Activated CD4-positive, alpha-beta T cell treated with anti-CD3 and anti-CD28 coated beads, Interleukin-2, amount 10 ng/mL, durations not matched to agents 7 days and 5 days (primary cell): ENCODE measurements at regions not wholly inside any gene's neighbourhood (a gene's known extent, or its start where the extent isn't known, plus 50 kb on each side); places are given as distances from the start of the nearest gene placed in this dataset.

Experiments
- CTCF ChIA-PET: fragments of 350-600 bp; sonication (Branson Sonifier 250); formaldehyde crosslinking; loops from one replicate; lab custom pipeline; 2021; ENCODE audit warnings: antibody characterized with exemption; lab: Charles Lee
- POLR2A ChIA-PET: fragments of 350-600 bp; sonication (Branson Sonifier 250); formaldehyde crosslinking; loops from one replicate; lab custom pipeline; 2021; ENCODE audit warnings: antibody characterized with exemption; lab: Charles Lee
- DNase-seq: peaks from one replicate; pipeline ENCODE4 v3.0.0-alpha.2; 2020
- H3K27ac Mint-ChIP-seq: one replicate; pipeline ENCODE4 v1.8.0; 2021; ENCODE audit warnings: mild to moderate bottlenecking, moderate library complexity, mixed read lengths
- H3K27me3 Mint-ChIP-seq: one replicate; pipeline ENCODE4 v1.8.0; 2021; ENCODE audit warnings: mixed read lengths
- H3K36me3 Mint-ChIP-seq: one replicate; pipeline ENCODE4 v1.8.0; 2021; ENCODE audit warnings: low read depth, mixed read lengths
- H3K4me1 Mint-ChIP-seq: one replicate; pipeline ENCODE4 v1.8.0; 2021; ENCODE audit warnings: mixed read lengths
- H3K4me3 Mint-ChIP-seq: one replicate; pipeline ENCODE4 v1.8.0; 2021; ENCODE audit warnings: mild to moderate bottlenecking, moderate library complexity, mixed read lengths
- H3K9me3 Mint-ChIP-seq: one replicate; pipeline ENCODE4 v1.8.0; 2021; ENCODE audit warnings: mixed read lengths

DNA sequence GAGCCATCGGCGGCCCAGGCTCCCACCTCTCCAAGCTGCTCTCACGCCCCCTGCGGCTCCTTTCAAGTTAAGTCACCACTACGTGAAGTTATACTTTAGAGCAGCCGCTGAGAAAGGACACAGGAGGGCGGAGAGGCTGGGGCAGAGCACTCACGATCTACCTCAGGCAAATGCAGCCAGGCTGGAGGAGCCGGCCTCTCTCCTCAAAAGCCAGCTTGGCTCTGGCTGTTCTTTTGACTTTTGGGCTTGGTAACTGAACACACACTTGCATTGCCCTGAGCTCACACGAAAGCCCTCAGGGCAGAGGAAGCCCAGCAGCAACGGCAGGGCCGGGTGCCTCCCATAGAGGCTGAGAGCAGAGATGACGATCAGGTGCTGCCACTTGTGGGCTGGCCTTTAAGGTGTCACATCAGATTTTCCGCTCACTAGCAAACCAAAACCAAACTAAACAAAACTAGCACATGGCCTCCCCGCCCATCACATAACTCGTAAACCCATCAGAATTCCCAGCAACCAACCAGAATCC is 75.2 kb downstream of the PITPNM2 start:
- no peaks in the 10 kb centered on the region for H3K27me3 Mint-ChIP-seq
- H3K27ac Mint-ChIP-seq, result peak overlapping the region; percentile 91
- CTCF ChIA-PET, result interaction anchor here (0.7 to 2.0 kb wide), 12 partner anchors 10 to 157 kb away, joined by 3 to 12 read pairs (median 4); partner anchors contain the start of genes MPHOSPH9, MTRFR, OGFOD2 and PITPNM2
- peaks cover 51% of the 10 kb centered on the region for H3K4me1 Mint-ChIP-seq
- DNase-seq, result peak; percentile 88
- H3K4me3 Mint-ChIP-seq, result peak overlapping the region; percentile 79
- H3K9me3 Mint-ChIP-seq, result no peaks in the 10 kb centered on the region
- POLR2A ChIA-PET, result interaction anchor here (0.5 to 1.5 kb wide), 4 partner anchors 10 to 720 kb away, joined by 3 to 5 read pairs (median 4); no protein-coding TSS in a partner anchor
- H3K36me3 Mint-ChIP-seq, result peaks cover 2% of the 10 kb centered on the region

DNA sequence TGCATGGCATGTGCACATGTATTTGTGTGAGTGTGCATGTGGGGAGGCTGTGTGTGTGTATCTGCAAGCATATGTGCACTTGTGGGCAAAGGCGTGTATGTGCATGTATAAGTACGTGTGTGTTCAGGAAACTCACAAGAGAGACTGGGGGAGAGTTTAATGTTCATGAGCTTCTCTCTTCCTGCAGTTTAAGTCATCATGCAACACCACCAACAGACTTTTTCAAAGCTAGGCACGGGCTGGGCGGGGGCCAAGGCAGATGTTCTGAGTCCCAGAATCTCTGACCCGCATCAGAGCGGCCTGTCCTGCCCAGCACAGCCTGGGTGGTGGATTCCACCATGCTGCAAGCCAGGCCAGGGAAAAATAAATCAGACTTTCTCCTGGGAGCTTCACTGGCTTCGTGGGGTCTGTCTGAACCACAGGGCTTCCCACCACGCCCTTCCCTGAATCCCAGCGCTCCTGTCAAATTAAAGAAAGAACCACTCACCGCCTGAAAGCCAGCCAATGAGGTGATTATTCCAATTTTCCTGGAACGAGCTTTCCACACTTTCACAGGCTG is 75.7 kb downstream of the PITPNM2 start:
- Mint-ChIP-seq H3K27ac (peak overlapping the region; percentile 91), H3K9me3 (no peaks in the 10 kb centered on the region), H3K4me3 (peak overlapping the region; percentile 79), H3K27me3 (no peaks in the 10 kb centered on the region), H3K36me3 (peaks cover 2% of the 10 kb centered on the region), H3K4me1 (peaks cover 54% of the 10 kb centered on the region)
- CTCF ChIA-PET, result interaction anchor here (0.6 to 2.0 kb wide), 15 partner anchors 10 to 502 kb away, joined by 3 to 12 read pairs (median 4); partner anchors contain the start of genes MPHOSPH9, MTRFR, OGFOD2 and PITPNM2
- POLR2A ChIA-PET, result interaction anchor here (0.5 to 1.5 kb wide), 4 partner anchors 10 to 719 kb away, joined by 3 to 5 read pairs (median 4); no protein-coding TSS in a partner anchor
- peak; percentile 27 for DNase-seq

DNA sequence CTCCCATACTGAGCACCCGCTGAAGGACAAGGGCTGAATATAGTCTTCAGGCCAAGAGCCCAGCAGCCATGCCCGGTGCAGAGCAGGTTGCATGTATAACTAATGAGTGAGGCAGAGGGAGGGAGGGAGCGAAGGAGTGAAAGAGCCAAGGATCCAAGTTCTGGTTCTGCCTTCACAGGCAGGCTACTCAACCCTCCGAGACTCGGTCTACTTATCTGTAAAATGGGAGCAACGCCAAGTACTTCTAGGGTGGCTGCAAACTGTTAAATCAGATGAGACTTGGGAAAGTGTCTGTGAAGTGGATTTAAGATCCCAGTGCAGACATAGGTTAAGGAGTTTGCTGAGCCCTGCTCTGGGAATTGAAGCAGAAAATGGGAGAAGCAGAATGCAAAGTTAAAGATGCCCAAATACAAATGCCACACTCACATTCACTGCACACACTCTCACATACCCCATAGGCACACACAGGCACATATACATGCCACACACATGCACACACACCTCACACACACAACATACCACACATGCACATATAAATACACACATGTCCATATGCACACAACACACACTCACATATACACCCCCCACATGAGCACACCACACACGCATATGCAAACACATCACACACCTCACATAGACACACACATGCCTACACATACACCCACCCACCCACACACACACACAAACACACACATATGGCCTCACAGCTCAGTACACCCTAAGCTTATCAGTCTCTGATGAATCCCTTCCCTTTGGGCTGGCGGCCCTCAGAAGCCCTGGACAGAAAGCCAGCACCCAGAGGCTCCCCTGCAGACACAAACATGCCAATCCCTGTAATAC is 76.7 kb downstream of the PITPNM2 start:
- no peak for DNase-seq
- H3K27ac Mint-ChIP-seq, result peak overlapping the region; percentile 91
- H3K9me3 Mint-ChIP-seq, result no peaks in the 10 kb centered on the region
- H3K4me1 Mint-ChIP-seq, result peaks cover 53% of the 10 kb centered on the region
- peaks cover 2% of the 10 kb centered on the region for H3K36me3 Mint-ChIP-seq
- ChIA-PET CTCF (interaction anchor here (0.5 to 2.0 kb wide), 13 partner anchors 11 to 99 kb away, joined by 3 to 10 read pairs (median 4); partner anchors contain the start of genes OGFOD2 and PITPNM2), POLR2A (interaction anchor here (1.5 kb wide), 1 partner anchor 9 kb away, joined by 5 read pairs; no protein-coding TSS in a partner anchor)
- H3K27me3 Mint-ChIP-seq, result no peaks in the 10 kb centered on the region
- peak overlapping the region; percentile 79 for H3K4me3 Mint-ChIP-seq

DNA sequence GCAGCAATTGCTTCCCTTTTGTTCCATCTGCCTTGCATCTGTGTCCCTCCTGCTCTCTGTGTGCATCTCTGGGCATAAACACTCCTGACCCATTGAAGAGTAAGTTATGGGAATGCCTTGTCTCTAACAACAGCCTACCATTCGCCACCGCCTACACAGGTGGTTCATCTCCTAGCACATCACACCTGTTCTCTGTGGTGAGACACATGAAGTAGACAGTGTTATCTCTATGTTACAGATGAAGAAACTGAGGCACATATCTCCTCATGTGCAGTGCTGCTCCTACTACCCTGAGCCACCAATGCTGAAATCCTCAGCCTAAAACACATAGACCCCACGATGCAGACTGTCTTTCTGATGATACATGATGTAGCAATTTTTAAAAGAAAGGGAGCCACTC is 77.6 kb downstream of the PITPNM2 start:
- no peaks in the 10 kb centered on the region for H3K9me3 Mint-ChIP-seq
- no peak overlapping the region for H3K27ac Mint-ChIP-seq
- peaks cover 48% of the 10 kb centered on the region for H3K4me1 Mint-ChIP-seq
- DNase-seq, result no peak
- no peaks in the 10 kb centered on the region for H3K27me3 Mint-ChIP-seq
- H3K4me3 Mint-ChIP-seq, result no peak overlapping the region
- ChIA-PET CTCF (interaction anchor here (0.5 to 1.5 kb wide), 4 partner anchors 14 to 92 kb away, joined by 3 to 8 read pairs (median 4); no protein-coding TSS in a partner anchor), POLR2A (no interaction called here)
- peaks cover 2% of the 10 kb centered on the region for H3K36me3 Mint-ChIP-seq

DNA sequence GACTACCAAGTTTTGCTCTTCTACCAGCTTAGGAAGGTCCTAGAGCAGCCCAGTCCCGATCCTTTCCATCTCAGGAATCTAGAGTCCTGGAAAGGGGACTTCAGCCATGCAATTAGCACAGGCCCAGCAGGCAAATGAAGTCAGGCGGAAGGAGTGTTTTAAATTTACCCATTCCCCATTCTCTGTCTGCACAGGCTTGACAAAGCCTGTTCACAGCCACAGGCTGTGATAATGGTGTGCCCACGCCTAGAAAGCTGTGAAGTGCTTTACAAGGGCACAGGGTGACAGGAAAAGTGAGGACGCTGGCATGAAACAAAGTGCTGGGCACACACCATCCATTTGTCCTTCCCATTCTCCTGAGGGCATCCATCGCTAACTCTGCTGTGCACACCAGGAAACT is 79.0 kb downstream of the PITPNM2 start:
- peaks cover 2% of the 10 kb centered on the region for H3K36me3 Mint-ChIP-seq
- no peak overlapping the region for H3K4me3 Mint-ChIP-seq
- DNase-seq, result no peak
- peaks cover 41% of the 10 kb centered on the region for H3K4me1 Mint-ChIP-seq
- H3K9me3 Mint-ChIP-seq, result no peaks in the 10 kb centered on the region
- no peaks in the 10 kb centered on the region for H3K27me3 Mint-ChIP-seq
- no peak overlapping the region for H3K27ac Mint-ChIP-seq
- ChIA-PET POLR2A (no interaction called here), CTCF (interaction anchor here (0.6 to 0.9 kb wide), 2 partner anchors 18 to 70 kb away, joined by 3 read pairs; no protein-coding TSS in a partner anchor)

DNA sequence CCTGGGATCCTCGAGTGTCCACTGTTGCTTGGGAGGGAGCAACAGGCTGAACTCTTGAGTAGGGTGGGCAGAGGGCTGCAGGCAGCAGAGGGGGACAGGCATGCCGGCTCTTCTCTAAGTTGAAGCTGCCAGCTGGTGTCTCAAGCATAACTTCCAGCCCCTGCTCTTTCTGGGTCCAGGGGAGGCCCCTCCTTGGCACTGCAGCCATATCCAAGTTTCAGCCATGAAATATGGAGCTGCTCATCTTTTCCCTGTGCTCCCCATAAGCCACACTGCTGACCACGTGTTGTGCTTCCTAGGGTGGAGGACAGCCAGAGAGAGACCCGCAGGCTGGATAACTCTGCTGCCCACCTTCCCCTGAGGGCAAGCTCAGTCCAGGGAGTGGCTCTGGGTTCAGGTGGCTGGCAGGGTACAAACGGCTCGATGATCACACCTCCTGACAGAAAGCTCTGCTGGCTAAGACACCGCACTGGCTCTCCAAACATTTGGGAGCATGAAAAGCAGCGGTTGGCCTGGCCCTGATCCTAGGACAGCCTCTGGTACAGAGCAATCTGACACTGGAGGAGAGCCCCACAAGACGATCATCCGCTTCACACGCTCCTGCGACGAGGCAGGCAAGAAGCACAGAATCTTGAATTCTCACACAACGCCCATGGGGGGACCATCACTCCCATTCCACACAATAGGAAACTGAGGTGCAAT is 79.6 kb downstream of the PITPNM2 start:
- Mint-ChIP-seq H3K27ac (no peak overlapping the region), H3K9me3 (no peaks in the 10 kb centered on the region), H3K4me1 (peaks cover 38% of the 10 kb centered on the region), H3K4me3 (no peak overlapping the region), H3K27me3 (no peaks in the 10 kb centered on the region), H3K36me3 (peaks cover 2% of the 10 kb centered on the region)
- ChIA-PET CTCF (interaction anchor here (0.6 to 1.4 kb wide), 4 partner anchors 10 to 69 kb away, joined by 3 to 4 read pairs (median 3); no protein-coding TSS in a partner anchor), POLR2A (no interaction called here)
- DNase-seq, result no peak

DNA sequence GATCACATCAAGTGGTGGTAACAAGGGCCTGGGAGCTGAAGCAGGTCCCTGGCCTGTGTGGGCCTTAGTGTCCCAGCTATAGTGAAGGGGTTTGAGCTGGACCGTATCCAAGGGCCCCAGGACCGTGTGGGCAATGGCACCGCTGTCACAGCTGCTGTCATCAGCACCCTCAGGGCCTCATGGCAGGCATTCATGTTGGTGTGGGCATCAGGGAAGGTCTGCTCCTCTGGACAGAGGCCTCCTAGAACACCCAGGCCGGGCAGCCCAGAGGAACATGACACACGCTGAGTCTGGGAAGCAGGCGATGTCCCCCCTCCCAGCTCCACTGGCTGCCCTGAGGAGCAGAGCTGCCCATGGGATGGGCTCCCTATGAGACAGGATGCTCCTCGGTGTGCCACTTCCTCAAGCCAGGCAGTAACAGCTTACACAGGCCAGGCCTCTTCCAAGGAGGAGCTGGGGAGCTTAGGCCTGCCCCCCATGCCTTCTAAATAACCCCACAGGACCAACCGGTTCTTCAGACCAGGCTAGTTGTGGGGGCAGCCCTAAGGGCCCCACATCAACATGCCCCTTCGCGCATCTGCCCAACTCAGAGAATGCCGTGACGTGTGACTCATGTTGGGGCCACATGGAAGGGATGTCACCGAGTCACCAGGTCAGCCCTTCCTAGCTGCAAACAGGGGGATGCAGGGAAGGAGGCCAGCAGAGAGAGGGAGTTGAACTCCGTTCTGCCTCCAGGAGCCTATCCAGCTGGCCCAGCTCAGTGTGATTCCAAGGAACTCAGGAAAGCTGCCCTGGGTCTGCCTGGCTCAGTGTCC is 80.4 kb downstream of the PITPNM2 start:
- Mint-ChIP-seq H3K27me3 (no peaks in the 10 kb centered on the region), H3K4me1 (peaks cover 38% of the 10 kb centered on the region), H3K4me3 (no peak overlapping the region), H3K9me3 (no peaks in the 10 kb centered on the region), H3K36me3 (peaks cover 1% of the 10 kb centered on the region), H3K27ac (no peak overlapping the region)
- ChIA-PET POLR2A (interaction anchor here (0.5 kb wide), 1 partner anchor 182 kb away, joined by 3 read pairs; no protein-coding TSS in a partner anchor), CTCF (interaction anchor here (0.8 to 1.4 kb wide), 4 partner anchors 11 to 59 kb away, joined by 3 to 4 read pairs (median 3); no protein-coding TSS in a partner anchor)
- DNase-seq, result no peak

DNA sequence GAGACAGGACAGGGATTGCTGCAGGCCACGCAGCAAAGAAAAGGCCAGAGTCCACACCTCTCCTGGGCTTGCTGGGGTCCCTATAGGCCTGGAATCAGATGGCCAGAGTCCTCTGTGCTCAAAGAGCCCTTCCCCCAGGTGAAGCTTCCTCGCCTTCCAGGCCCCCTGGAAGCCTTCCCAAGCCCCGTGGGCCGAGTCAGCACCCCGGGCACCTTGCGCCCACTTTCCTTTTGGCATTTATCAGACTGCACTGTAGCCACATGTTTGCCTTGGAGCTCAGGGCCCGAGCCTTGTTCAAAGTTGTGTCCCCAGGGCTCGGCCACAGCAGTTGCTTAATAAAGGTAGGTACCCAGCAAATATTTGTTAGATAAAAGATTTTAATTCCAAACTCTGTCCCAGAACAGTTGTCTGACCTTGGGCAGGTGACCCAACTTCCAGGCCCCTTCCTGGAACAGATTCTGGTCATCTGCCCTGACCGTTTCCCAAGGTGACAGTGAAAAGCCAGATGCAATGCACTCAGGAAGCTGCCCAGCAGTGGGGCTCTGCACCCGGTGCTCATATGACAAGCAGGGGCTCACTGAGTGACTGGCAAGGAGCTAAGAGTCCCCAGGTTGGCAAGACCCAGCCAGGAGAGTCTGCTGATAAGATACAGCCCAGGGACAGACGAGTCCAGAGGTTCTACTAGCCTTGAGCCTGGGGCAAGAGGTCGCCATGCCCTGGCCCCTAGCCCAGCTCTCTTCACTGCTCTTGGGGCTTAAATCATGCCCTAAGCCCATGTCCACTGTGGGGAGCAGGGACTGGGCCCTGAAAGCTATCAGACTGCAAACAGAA is 81.2 kb downstream of the PITPNM2 start:
- Mint-ChIP-seq H3K4me1 (peaks cover 34% of the 10 kb centered on the region), H3K9me3 (no peaks in the 10 kb centered on the region), H3K27me3 (no peaks in the 10 kb centered on the region), H3K36me3 (no peaks in the 10 kb centered on the region), H3K27ac (no peak overlapping the region), H3K4me3 (no peak overlapping the region)
- CTCF ChIA-PET, result interaction anchor here (0.5 to 1.1 kb wide), 5 partner anchors 11 to 79 kb away, joined by 3 read pairs; no protein-coding TSS in a partner anchor
- POLR2A ChIA-PET, result interaction anchor here (0.5 kb wide), 2 partner anchors 75 to 182 kb away, joined by 3 to 4 read pairs; no protein-coding TSS in a partner anchor
- no peak for DNase-seq

DNA sequence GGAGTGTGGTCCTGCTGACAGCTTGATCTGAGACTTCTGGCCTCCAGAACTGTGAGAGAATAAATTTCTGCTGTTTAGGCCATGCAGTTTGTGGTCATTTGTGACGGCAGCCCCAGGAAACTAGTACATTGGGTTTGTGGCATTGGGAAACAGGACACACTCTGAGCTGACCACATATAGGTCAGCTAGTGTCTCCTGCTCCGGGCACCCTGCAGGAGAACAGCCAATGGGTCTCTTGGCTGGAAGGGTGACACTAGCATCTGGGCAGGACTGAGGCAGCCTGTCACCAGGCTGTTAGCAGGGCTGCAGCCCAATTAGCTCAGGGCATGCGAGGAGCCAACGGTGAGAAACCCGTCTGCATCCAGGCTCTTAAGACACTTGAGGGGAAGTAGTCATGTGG is 83.2 kb downstream of the PITPNM2 start:
- H3K36me3 Mint-ChIP-seq, result no peaks in the 10 kb centered on the region
- ChIA-PET POLR2A (no interaction called here), CTCF (interaction anchor here (0.6 to 2.0 kb wide), 2 partner anchors 9 to 479 kb away, joined by 3 to 7 read pairs; no protein-coding TSS in a partner anchor)
- no peak overlapping the region for H3K27ac Mint-ChIP-seq
- DNase-seq, result no peak
- no peak overlapping the region for H3K4me3 Mint-ChIP-seq
- peaks cover 28% of the 10 kb centered on the region for H3K4me1 Mint-ChIP-seq
- no peaks in the 10 kb centered on the region for H3K9me3 Mint-ChIP-seq
- H3K27me3 Mint-ChIP-seq, result no peaks in the 10 kb centered on the region

DNA sequence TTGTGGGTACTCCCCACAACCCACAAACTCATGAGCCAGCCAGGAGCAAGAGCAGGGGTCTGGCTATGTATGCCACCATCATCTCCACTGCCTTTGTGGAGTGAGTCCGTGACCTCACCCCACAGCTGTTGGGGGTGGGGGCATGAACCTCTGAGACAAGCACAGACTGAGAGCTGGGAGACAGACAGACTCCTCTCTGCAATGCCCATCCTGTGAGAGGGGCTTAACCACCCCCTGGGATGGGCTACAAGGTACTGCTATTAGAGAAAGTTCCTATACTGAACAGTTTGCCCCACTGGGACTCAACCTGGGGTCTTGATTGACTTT is 84.5 kb downstream of the PITPNM2 start:
- ChIA-PET POLR2A (no interaction called here), CTCF (interaction anchor here (0.6 to 3.1 kb wide), 5 partner anchors 9 to 150 kb away, joined by 3 to 13 read pairs (median 4); no protein-coding TSS in a partner anchor)
- H3K36me3 Mint-ChIP-seq, result no peaks in the 10 kb centered on the region
- H3K9me3 Mint-ChIP-seq, result no peaks in the 10 kb centered on the region
- no peaks in the 10 kb centered on the region for H3K27me3 Mint-ChIP-seq
- H3K4me3 Mint-ChIP-seq, result no peak overlapping the region
- H3K27ac Mint-ChIP-seq, result peak overlapping the region; percentile 71
- DNase-seq, result no peak
- H3K4me1 Mint-ChIP-seq, result peaks cover 36% of the 10 kb centered on the region
